Ovary (tissue), 7 donors: ENCODE measurements at regions not wholly inside any gene's neighbourhood (a gene's known extent, or its start where the extent isn't known, plus 50 kb on each side); places are given as distances from the start of the nearest gene placed in this dataset.
"Not testable (repeated sequence)": the region's sequence is repeated elsewhere in the genome, so short reads cannot be mapped to it uniquely, and the experiment has no call there.

Experiments used
- DNase-seq, 5 donors: peaks; one replicate each; pipeline ENCODE4 v3.0.0-alpha.2; 2019 to 2020
- H3K27ac ChIP-seq, 2 donors: fragments of 200-600 bp; one replicate each; pipeline versions ENCODE4 v1.5.1 to v1.8.0; 2019 to 2022
- H3K27me3 ChIP-seq: fragments of 200-600 bp; one replicate; pipeline ENCODE4 v1.8.0; 2022
- H3K36me3 ChIP-seq: fragments of 200-600 bp; sonication (generic); one replicate; pipeline ENCODE4 v1.5.1; 2019
- H3K4me1 ChIP-seq: one replicate; pipeline ENCODE4 v1.8.1; 2013; ENCODE audit warnings: mild to moderate bottlenecking, moderate library complexity; ENCODE audit not compliant: insufficient read depth
- H3K4me3 ChIP-seq: fragments of 200-600 bp; sonication (generic); one replicate; pipeline ENCODE4 v1.5.1; 2017
- H3K9me3 ChIP-seq, 2 donors: fragments of 200-600 bp in 1 of 2; sonication (generic) in 1 of 2; one replicate each; pipeline versions ENCODE4 v1.5.1 to v1.8.1; 2013 to 2019; ENCODE audit warnings: mild to moderate bottlenecking in 1 of 2, moderate library complexity in 1 of 2
- CTCF ChIP-seq, 3 donors: fragments of 450-650 bp in 2 of 3; fragments of 200-600 bp in 1 of 3; IDR thresholded peaks; one replicate each; pipeline versions ENCODE4 v1.5.1 to v1.8.0; 2016 to 2022; ENCODE audit warnings: antibody characterized with exemption in 3 of 3, mild to moderate bottlenecking in 1 of 3
- EP300 ChIP-seq: sonication (generic); formaldehyde crosslinking; IDR thresholded peaks from one replicate; pipeline ENCODE4 v1.6.1; 2017; ENCODE audit warnings: antibody characterized with exemption
- POLR2A ChIP-seq: fragments of 450-650 bp; IDR thresholded peaks from one replicate; pipeline ENCODE4 v1.6.1; 2017; ENCODE audit warnings: antibody characterized with exemption, mild to moderate bottlenecking, moderate library complexity
- WGBS, 3 donors: extraction: QIAGEN DNeasy Blood & Tissue Kit in 1 of 3; methylation state at CpG; one replicate each; pipeline versions ENCODE4 v1.1.5 to v1.1.7; 2013 to 2017; 5-methylcytosine and 5-hydroxymethylcytosine counted together
- intact Hi-C, 4 donors: fragments of 100-400 bp; cut with DNase I; formaldehyde crosslinking; loops; one replicate each; pipeline versions ENCODE4 v1.11.0 to v1.15.1; 2022 to 2023
- donor health status: DM: no; HTN: no; CAD: no; lungs with moderate emphysema.
- donor health status: DM: no; HTN: no; CAD: no.
- donor health status: Bipolar disorder and iron deficiency.
- donor health status: DM: no; HTN: no; CAD: no.
- donor health status: DM: yes; HTN: yes; CAD: no.

GRCh38 chr9:129427149-129427548 lies 193.8 kb downstream of the C9orf50 start:
- no peak overlapping the region for H3K27ac ChIP-seq
- intact Hi-C loops: no loop called here
- 76 to 85% (median 83%) methylated on average over 9 of the region's 9 CpGs for WGBS, 3 donors

GRCh38 chr9:129423755-129424154 lies 197.1 kb downstream of the C9orf50 start:
- H3K36me3 ChIP-seq: not testable (repeated sequence)
- 93 to 94% (median 93%) methylated on average over 8 of the region's 8 CpGs for WGBS, 3 donors

More at GRCh38 chr9:129427149-129427548, 193.8 kb downstream of the C9orf50 start:
- H3K9me3 ChIP-seq: no peaks in the 10 kb centered on the region
- H3K4me1 ChIP-seq: peaks cover 8% of the 10 kb centered on the region
- TF ChIP-seq POLR2A (no peak), CTCF (IDR thresholded peaks at IDR 0.05) (no peak), EP300 (no peak)
- DNase-seq: no peak
- no peaks in the 10 kb centered on the region for H3K36me3 ChIP-seq
- H3K4me3 ChIP-seq: no peak overlapping the region
- H3K27me3 ChIP-seq: no peaks in the 10 kb centered on the region

GRCh38 chr9:129423216-129423615 lies 197.7 kb downstream of the C9orf50 start:
- Histone ChIP-seq H3K27ac (peak overlapping the region in 1 of 2 donors; percentile 2), H3K4me1 (no peaks in the 10 kb centered on the region), H3K36me3 (no peaks in the 10 kb centered on the region), H3K27me3 (no peaks in the 10 kb centered on the region), H3K4me3 (no peak overlapping the region), H3K9me3 (no peaks in the 10 kb centered on the region)
- 58 to 74% (median 71%) methylated on average over 6 of the region's 6 CpGs for WGBS, 3 donors
- intact Hi-C loops: no loop called here
- DNase-seq: no peak
- no peak for TF ChIP-seq CTCF (IDR thresholded peaks at IDR 0.05)
- no peak for TF ChIP-seq POLR2A
- TF ChIP-seq EP300: no peak

More at GRCh38 chr9:129423755-129424154, 197.1 kb downstream of the C9orf50 start:
- H3K27me3 ChIP-seq, H3K4me3 ChIP-seq, H3K9me3 ChIP-seq, DNase-seq, intact Hi-C loops, H3K4me1 ChIP-seq: not testable (repeated sequence)
- H3K27ac ChIP-seq: peak overlapping the region in 1 of 2 donors; percentile 2

GRCh38 chr9:129422843-129423192 lies 198.1 kb downstream of the C9orf50 start:
- peak; percentile 62 to 74 (median 72) for DNase-seq
- H3K27ac ChIP-seq: peak overlapping the region in 1 of 2 donors; percentile 2
- intact Hi-C loops: no loop called here
- no peaks in the 10 kb centered on the region for H3K27me3 ChIP-seq
- WGBS, 3 donors: 13 to 39% (median 13%) methylated on average over 12 of the region's 12 CpGs
- no peaks in the 10 kb centered on the region for H3K36me3 ChIP-seq
- TF ChIP-seq POLR2A (no peak), CTCF (IDR thresholded peaks at IDR 0.05) (no peak)
- H3K9me3 ChIP-seq: no peaks in the 10 kb centered on the region
- H3K4me1 ChIP-seq: no peaks in the 10 kb centered on the region
- no peak overlapping the region for H3K4me3 ChIP-seq

DNA sequence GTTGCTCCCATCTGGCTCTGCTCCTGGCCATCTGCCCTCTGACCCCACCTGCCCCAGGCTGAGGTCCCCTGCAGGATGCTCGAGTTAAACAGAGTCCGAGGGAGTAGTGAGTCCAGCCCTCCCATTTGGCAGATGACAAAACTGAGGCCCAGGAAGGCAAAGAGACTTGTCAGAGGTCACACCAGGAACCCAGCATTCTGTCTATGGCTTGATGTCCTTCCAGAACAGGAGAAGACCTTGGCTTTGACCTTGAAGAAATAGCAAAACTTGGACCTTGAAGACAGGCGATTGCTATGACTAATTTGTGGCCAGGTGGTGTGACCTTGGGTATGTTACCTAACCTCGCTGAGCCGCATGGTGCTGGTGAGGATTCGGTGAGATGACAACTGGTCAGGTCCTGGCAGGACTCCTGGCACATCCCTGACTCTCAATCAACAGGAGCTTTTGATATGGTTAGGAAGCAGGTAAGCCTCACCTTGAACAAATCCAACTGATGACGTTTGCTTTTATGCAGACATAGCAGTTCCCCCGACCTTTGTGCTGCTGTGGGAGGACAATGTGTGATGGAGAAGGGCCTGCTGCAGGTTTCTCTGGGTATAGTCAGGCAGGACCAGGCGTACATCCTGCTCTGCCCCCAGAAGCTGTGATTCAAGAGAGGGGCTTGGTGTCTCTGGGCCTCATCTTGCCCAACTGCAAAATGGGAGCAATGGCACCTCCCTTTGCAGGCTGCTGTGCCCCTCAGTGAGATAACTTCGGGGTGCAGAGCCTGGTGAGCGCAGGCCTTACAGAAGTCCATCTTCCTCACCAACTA lies 198.7 kb downstream of the C9orf50 start:
- TF ChIP-seq EP300 (no peak), CTCF (IDR thresholded peaks at IDR 0.05) (no peak), POLR2A (no peak)
- 63 to 75% (median 72%) methylated on average over 11 of the region's 11 CpGs for WGBS, 3 donors
- Histone ChIP-seq H3K4me3 (no peak overlapping the region), H3K4me1 (no peaks in the 10 kb centered on the region), H3K9me3 (no peaks in the 10 kb centered on the region), H3K27me3 (no peaks in the 10 kb centered on the region), H3K27ac (peak overlapping the region in 1 of 2 donors; percentile 2), H3K36me3 (no peaks in the 10 kb centered on the region)
- intact Hi-C loops: no loop called here
- DNase-seq: peak in 1 of 5 donors; percentile 38
